Coronary artery (tissue), 2 donors: ENCODE measurements at regions not wholly inside any gene's neighbourhood (a gene's known extent, or its start where the extent isn't known, plus 50 kb on each side); places are given as distances from the start of the nearest gene placed in this dataset.

Experiments used
- DNase-seq: peaks from one replicate; pipeline ENCODE4 v3.0.0-alpha.2; 2017; ENCODE audit warnings: low spot score
- H3K27ac ChIP-seq, 2 donors: fragments of 200-600 bp; sonication (generic); one replicate each; pipeline ENCODE4 v1.5.1; 2016 to 2019
- H3K4me3 ChIP-seq: fragments of 200-600 bp; sonication (generic); 2 replicates; pipeline ENCODE4 v1.5.1; 2016; ENCODE audit warnings: mild to moderate bottlenecking, moderate library complexity
- CTCF ChIP-seq: fragments of 200-600 bp; sonication (generic); IDR thresholded peaks from one replicate; pipeline ENCODE4 v1.5.1; 2019; ENCODE audit warnings: antibody characterized with exemption

- no peak for DNase-seq
- TF ChIP-seq CTCF = no peak
- Histone ChIP-seq H3K4me3 (no peak overlapping the region), H3K27ac (no peak overlapping the region)
Observed at GRCh38 chr6:115363379-115363778, 697.3 kb downstream of the FRK start.

DNA sequence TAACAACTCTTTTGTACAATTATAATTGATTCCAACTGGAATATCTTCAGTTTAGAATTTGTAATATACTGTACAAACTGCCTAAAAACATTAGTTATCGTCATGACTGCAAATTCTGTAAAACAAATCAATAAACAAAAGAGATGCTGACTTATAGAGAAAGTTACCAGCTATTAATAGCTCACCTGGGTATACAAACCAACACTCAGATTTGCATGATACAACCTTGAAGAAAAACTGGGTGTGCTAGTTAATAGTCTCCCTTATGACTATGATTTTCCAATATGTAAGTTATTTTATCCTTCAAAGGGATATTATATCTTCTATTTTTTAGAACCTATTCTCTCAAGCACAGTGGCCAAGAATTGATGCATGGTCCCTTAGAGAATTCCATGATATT, 698.5 kb downstream of the FRK start:
- DNase-seq = no peak
- Histone ChIP-seq H3K27ac (no peak overlapping the region), H3K4me3 (no peak overlapping the region)
- TF ChIP-seq CTCF = no peak

DNA sequence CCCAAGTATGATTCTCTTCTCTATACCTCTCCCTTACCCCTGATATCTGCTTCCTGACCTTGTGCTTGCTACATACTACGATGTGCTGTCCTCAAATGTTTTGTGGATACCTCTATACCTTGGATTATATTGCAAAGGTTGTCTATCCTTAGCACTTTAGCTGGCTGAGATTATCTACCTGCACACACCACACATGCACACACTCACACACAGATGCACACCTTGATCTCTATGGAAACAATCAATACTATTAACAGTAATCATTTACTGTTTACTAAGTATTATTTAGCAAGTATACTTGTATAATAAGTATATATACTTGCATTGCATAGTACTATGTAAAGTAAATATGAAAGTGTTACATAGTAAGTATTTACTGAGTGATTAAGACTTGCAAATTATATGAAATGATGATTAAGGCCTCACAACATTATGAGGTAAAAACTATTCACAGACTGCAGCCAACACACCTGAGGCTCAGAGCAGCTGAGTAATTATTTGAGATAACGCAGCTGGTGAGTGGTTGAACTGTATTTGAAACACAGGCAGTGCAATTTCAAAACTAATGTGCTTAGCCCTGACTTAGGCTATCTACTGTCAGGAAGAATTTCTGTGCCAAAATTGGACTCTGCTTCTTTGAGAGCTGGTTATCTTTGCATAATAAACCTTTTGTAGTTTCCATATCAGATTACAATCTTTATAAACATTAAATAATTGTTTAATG, 699.9 kb downstream of the FRK start:
- DNase-seq = no peak
- no peak for TF ChIP-seq CTCF
- no peak overlapping the region for H3K4me3 ChIP-seq
- no peak overlapping the region for H3K27ac ChIP-seq

DNA sequence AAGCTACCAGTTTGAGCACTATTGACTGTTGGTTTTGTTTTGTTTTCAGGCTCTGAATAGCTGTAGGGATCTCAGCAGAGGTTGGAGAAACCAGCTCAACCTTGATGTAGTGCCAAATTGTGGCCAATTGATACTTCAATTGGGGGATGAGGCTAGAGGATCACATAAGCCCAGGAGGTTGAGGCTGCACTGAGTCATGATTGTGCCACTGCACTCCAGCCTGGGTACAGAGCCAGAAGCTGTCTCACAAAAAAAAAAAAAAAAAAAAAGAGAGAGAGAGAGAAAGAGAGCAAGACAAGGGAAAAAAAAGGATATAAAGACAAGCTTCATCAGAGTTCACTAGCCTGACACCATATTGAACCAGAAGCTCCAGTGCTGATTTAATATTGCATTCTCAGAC, 702.1 kb downstream of the FRK start:
- H3K27ac ChIP-seq = no peak overlapping the region
- DNase-seq = no peak
- TF ChIP-seq CTCF = no peak
- no peak overlapping the region for H3K4me3 ChIP-seq

DNA sequence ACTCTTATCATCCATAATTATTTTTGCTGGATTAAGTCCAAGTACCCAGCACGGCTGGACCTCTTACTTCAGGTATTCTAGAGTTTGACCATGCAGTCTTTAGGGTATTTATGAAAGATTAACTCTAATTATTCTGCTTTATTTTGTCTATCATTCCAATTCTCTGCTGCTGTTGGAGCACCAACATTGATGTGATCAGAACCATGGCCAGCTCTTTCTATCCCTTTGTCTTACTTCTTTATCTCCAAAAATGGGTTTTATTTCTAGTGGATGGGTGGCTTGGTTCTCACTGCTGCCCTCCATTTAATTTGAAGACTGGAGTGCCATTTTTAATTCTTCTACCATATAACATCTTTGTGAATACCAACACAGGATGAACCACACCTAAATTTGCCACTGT, 704.3 kb downstream of the FRK start:
- DNase-seq = no peak
- no peak for TF ChIP-seq CTCF
- H3K27ac ChIP-seq = no peak overlapping the region
- H3K4me3 ChIP-seq = no peak overlapping the region

GRCh38 chr6:115323001-115323400, 737.7 kb downstream of the FRK start:
- TF ChIP-seq CTCF = no peak
- DNase-seq = no peak
- no peak overlapping the region for H3K27ac ChIP-seq
- no peak overlapping the region for H3K4me3 ChIP-seq

- H3K4me3 ChIP-seq = no peak overlapping the region
- H3K27ac ChIP-seq = no peak overlapping the region
- no peak for TF ChIP-seq CTCF
- no peak for DNase-seq
Observed at GRCh38 chr6:115319823-115320222, 740.9 kb downstream of the FRK start.
